HepG2 (cell line): ENCODE measurements at regions not wholly inside any gene's neighbourhood (a gene's known extent, or its start where the extent isn't known, plus 50 kb on each side); places are given as distances from the start of the nearest gene placed in this dataset.

Experiments
- KDM6A ChIP-seq: IDR thresholded peaks from 2 replicates; pipeline ENCODE4 v1.6.1; 2016; ENCODE audit warnings: low read depth
- SOX5 ChIP-seq: IDR thresholded peaks from 2 replicates; pipeline ENCODE4 v1.6.1; 2016; ENCODE audit warnings: borderline replicate concordance
- TF ChIP-seq, protein P1 (sequence below): sonication (generic); formaldehyde crosslinking; IDR thresholded peaks from 2 replicates; pipeline ENCODE4 v1.4.0; 2020; ENCODE audit warnings: missing genetic modification reagents
- TF ChIP-seq, protein P2 (sequence below), 2 experiments: sonication (generic) in 1 of 2; formaldehyde crosslinking in 1 of 2; IDR thresholded peaks; 2 replicates each; pipeline versions ENCODE4 v1.6.1 to v1.9.0; 2014 to 2022; ENCODE audit warnings: antibody characterized with exemption in 1 of 2, borderline replicate concordance in 1 of 2, inconsistent platforms in 1 of 2, low read depth in 1 of 2, missing genetic modification reagents in 1 of 2

DNA sequence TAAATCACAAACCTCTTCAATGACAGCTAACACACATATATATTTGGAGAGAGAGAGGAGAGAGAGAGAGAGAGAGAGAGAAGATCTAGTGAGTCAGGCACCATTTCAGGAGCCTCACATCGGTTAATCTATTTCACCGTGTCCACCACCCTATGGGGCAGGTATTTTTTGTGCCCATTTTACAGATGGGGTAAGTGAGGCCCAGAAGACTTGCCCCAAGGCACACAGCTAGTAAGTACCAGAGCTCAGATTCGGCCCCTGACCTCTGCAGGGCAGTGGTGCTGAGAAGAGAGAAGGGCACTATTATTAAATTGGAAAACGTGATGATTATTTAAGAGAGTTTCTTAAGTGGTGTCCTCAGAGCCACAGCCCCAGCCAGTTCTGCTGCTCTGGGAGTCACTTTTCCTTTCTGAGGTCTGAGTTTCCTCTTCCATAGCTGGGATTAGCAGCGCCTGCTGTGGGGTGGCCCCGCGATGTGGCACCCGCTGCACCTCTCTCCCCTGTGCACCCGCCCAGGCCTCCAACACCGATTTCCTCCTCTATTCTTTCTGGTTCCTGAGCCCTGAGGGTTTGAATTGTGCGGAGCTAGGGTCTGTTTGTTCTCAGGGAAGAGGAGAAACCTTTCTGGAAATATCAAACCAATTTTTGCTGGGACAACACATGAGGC is 303.9 kb downstream of the IRF8 start:
- TF ChIP-seq SOX5 (no peak), KDM6A (CRISPR knock-in tag) (no peak)
- TF ChIP-seq, protein P1, sequence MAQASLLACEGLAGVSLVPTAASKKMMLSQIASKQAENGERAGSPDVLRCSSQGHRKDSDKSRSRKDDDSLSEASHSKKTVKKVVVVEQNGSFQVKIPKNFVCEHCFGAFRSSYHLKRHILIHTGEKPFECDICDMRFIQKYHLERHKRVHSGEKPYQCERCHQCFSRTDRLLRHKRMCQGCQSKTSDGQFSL (CRISPR knock-in tag) = no peak
- TF ChIP-seq, protein P2, sequence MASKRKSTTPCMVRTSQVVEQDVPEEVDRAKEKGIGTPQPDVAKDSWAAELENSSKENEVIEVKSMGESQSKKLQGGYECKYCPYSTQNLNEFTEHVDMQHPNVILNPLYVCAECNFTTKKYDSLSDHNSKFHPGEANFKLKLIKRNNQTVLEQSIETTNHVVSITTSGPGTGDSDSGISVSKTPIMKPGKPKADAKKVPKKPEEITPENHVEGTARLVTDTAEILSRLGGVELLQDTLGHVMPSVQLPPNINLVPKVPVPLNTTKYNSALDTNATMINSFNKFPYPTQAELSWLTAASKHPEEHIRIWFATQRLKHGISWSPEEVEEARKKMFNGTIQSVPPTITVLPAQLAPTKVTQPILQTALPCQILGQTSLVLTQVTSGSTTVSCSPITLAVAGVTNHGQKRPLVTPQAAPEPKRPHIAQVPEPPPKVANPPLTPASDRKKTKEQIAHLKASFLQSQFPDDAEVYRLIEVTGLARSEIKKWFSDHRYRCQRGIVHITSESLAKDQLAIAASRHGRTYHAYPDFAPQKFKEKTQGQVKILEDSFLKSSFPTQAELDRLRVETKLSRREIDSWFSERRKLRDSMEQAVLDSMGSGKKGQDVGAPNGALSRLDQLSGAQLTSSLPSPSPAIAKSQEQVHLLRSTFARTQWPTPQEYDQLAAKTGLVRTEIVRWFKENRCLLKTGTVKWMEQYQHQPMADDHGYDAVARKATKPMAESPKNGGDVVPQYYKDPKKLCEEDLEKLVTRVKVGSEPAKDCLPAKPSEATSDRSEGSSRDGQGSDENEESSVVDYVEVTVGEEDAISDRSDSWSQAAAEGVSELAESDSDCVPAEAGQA (IDR thresholded peaks at IDR 0.05; ENCODE audit: low read depth) = no peak
- TF ChIP-seq, protein P2 (CRISPR knock-in tag; IDR thresholded peaks at IDR 0.05; ENCODE audit: borderline replicate concordance) = no peak
